Gastrocnemius medialis (tissue), 4 donors: ENCODE measurements at regions not wholly inside any gene's neighbourhood (a gene's known extent, or its start where the extent isn't known, plus 50 kb on each side); places are given as distances from the start of the nearest gene placed in this dataset.

Experiments
- CTCF ChIP-seq, 5 experiments: fragments of 450-650 bp in 3 of 5; fragments of 200-600 bp in 2 of 5; sonication (generic) in 2 of 5; IDR thresholded peaks in 4 of 5; conservative IDR thresholded peaks in 1 of 5; 1 replicate in 4 of 5; 2 replicates in 1 of 5; pipeline ENCODE4 v1.5.1; 2016 to 2019; ENCODE audit warnings: antibody characterized with exemption in 5 of 5, mild to moderate bottlenecking in 3 of 5, moderate library complexity in 3 of 5
- POLR2A ChIP-seq, 2 donors: fragments of 450-650 bp; IDR thresholded peaks; one replicate each; pipeline ENCODE4 v1.6.1; 2017; ENCODE audit warnings: antibody characterized with exemption in 2 of 2, mild to moderate bottlenecking in 2 of 2, moderate library complexity in 2 of 2

- TF ChIP-seq CTCF (IDR thresholded peaks at IDR 0.05 in 4 of 5, conservative IDR thresholded peaks at IDR 0.05 in 1 of 5) (no peak), POLR2A (IDR thresholded peaks at IDR 0.05) (no peak)
Measured at GRCh38 chr16:55076053-55076452, 145.4 kb downstream of the IRX5 start.
